ENCODE measurements at regions not wholly inside any gene's neighbourhood (a gene's known extent, or its start where the extent isn't known, plus 50 kb on each side); places are given as distances from the start of the nearest gene placed in this dataset.

GRCh38 chr1:95409276-95409675, 175.3 kb downstream of the RWDD3 start:
- no peak for DNase-seq (ENCODE audit: low read depth in 1 of 2, low spot score in 1 of 2)
- H3K27me3 ChIP-seq (ENCODE audit: insufficient read depth, poor library complexity, severe bottlenecking) = no peaks in the 10 kb centered on the region
- TF ChIP-seq CTCF (IDR thresholded peaks at IDR 0.05; ENCODE audit: insufficient read depth, low read length) (no peak), REST (IDR thresholded peaks at IDR 0.05; ENCODE audit: insufficient replicate concordance, low read depth) (no peak), GABPA (IDR thresholded peaks at IDR 0.05; ENCODE audit: low read depth) (no peak), POLR2AphosphoS5 (IDR thresholded peaks at IDR 0.05; ENCODE audit: low read depth) (no peak), SPI1 (IDR thresholded peaks at IDR 0.05; ENCODE audit: borderline replicate concordance, low read depth) (no peak)
- H3K27ac ChIP-seq (replicated peaks) = no peak overlapping the region
- H3K4me3 ChIP-seq (replicated peaks; ENCODE audit: insufficient read depth, low read length) = no peak overlapping the region

- Histone ChIP-seq H3K27ac (replicated peaks) (no peak overlapping the region), H3K4me3 (replicated peaks; ENCODE audit: insufficient read depth, low read length) (no peak overlapping the region), H3K27me3 (ENCODE audit: insufficient read depth, poor library complexity, severe bottlenecking) (no peaks in the 10 kb centered on the region)
- TF ChIP-seq REST (IDR thresholded peaks at IDR 0.05; ENCODE audit: insufficient replicate concordance, low read depth) (no peak), POLR2AphosphoS5 (IDR thresholded peaks at IDR 0.05; ENCODE audit: low read depth) (no peak), CTCF (IDR thresholded peaks at IDR 0.05; ENCODE audit: insufficient read depth, low read length) (no peak), GABPA (IDR thresholded peaks at IDR 0.05; ENCODE audit: low read depth) (no peak)
- no peak for DNase-seq (ENCODE audit: low read depth in 1 of 2, low spot score in 1 of 2)
Observed at GRCh38 chr1:95409901-95410300, 175.9 kb downstream of the RWDD3 start.

GRCh38 chr1:95415146-95415545, 181.1 kb downstream of the RWDD3 start:
- H3K4me3 ChIP-seq (replicated peaks; ENCODE audit: insufficient read depth, low read length) = no peak overlapping the region
- TF ChIP-seq POLR2AphosphoS5 (IDR thresholded peaks at IDR 0.05; ENCODE audit: low read depth) = no peak
- no peak for TF ChIP-seq SPI1 (IDR thresholded peaks at IDR 0.05; ENCODE audit: borderline replicate concordance, low read depth)
- TF ChIP-seq GABPA (IDR thresholded peaks at IDR 0.05; ENCODE audit: low read depth) = no peak
- no peak for TF ChIP-seq CTCF (IDR thresholded peaks at IDR 0.05; ENCODE audit: insufficient read depth, low read length)
- no peak for TF ChIP-seq REST (IDR thresholded peaks at IDR 0.05; ENCODE audit: insufficient replicate concordance, low read depth)
- no peaks in the 10 kb centered on the region for H3K27me3 ChIP-seq (ENCODE audit: insufficient read depth, poor library complexity, severe bottlenecking)
- no peak for DNase-seq (ENCODE audit: low read depth in 1 of 2, low spot score in 1 of 2)
- no peak overlapping the region for H3K27ac ChIP-seq (replicated peaks)
